ENCODE measurements at regions not wholly inside any gene's neighbourhood (a gene's known extent, or its start where the extent isn't known, plus 50 kb on each side); places are given as distances from the start of the nearest gene placed in this dataset.

- Mint-ChIP-seq H3K27ac (no peak overlapping the region), H3K4me3 (no peak overlapping the region), H3K36me3 (no peaks in the 10 kb centered on the region), H3K4me1 (no peaks in the 10 kb centered on the region), H3K27me3 (no peaks in the 10 kb centered on the region), H3K9me3 (peaks cover 0 to 5% (median 2%) of the 10 kb centered on the region in 7 donors)
- Histone ChIP-seq H3K4me1 (ENCODE audit: control insufficient read depth, insufficient read depth, low read length, poor library complexity, severe bottlenecking) (no peaks in the 10 kb centered on the region), H3K27me3 (ENCODE audit: control insufficient read depth, insufficient read depth, low read length) (no peaks in the 10 kb centered on the region), H3K36me3 (ENCODE audit: control insufficient read depth, insufficient read depth, low read length) (no peaks in the 10 kb centered on the region), H3K27ac (ENCODE audit: insufficient read depth, low read length, poor library complexity, severe bottlenecking) (no peak overlapping the region), H3K9me3 (ENCODE audit: control insufficient read depth in 2 of 2, low read length in 2 of 2) (no peaks in the 10 kb centered on the region), H3K4me3 (ENCODE audit: low read depth, low read length) (no peak overlapping the region)
- DNase-seq: no peak
- ATAC-seq (ENCODE audit: low read depth in 2 of 2): no peak
Measured at GRCh38 chr12:42992826-42993225, 403.3 kb upstream of the PRICKLE1 start.

- Histone ChIP-seq H3K4me3 (ENCODE audit: low read depth, low read length) (no peak overlapping the region), H3K36me3 (ENCODE audit: control insufficient read depth, insufficient read depth, low read length) (no peaks in the 10 kb centered on the region), H3K27me3 (ENCODE audit: control insufficient read depth, insufficient read depth, low read length) (no peaks in the 10 kb centered on the region), H3K27ac (ENCODE audit: insufficient read depth, low read length, poor library complexity, severe bottlenecking) (no peak overlapping the region), H3K9me3 (ENCODE audit: control insufficient read depth in 2 of 2, low read length in 2 of 2) (no peaks in the 10 kb centered on the region), H3K4me1 (ENCODE audit: control insufficient read depth, insufficient read depth, low read length, poor library complexity, severe bottlenecking) (no peaks in the 10 kb centered on the region)
- Mint-ChIP-seq H3K27me3 (no peaks in the 10 kb centered on the region), H3K9me3 (peaks cover 0 to 4% (median 2%) of the 10 kb centered on the region in 7 donors), H3K27ac (no peak overlapping the region), H3K36me3 (no peaks in the 10 kb centered on the region), H3K4me1 (no peaks in the 10 kb centered on the region), H3K4me3 (no peak overlapping the region)
- no peak for DNase-seq
- no peak for ATAC-seq (ENCODE audit: low read depth in 2 of 2)
Measured at GRCh38 chr12:42990387-42990786, 400.8 kb upstream of the PRICKLE1 start.

GRCh38 chr12:42987216-42987650 is 397.7 kb upstream of the PRICKLE1 start:
- no peaks in the 10 kb centered on the region for H3K36me3 Mint-ChIP-seq
- ATAC-seq (ENCODE audit: low read depth in 2 of 2): no peak
- no peak overlapping the region for H3K4me3 ChIP-seq (ENCODE audit: low read depth, low read length)

GRCh38 chr12:42985506-42985905 is 396.0 kb upstream of the PRICKLE1 start:
- H3K27me3 ChIP-seq (ENCODE audit: control insufficient read depth, insufficient read depth, low read length): no peaks in the 10 kb centered on the region
- Mint-ChIP-seq H3K36me3 (no peaks in the 10 kb centered on the region), H3K4me1 (no peaks in the 10 kb centered on the region), H3K9me3 (no peaks in the 10 kb centered on the region), H3K4me3 (no peak overlapping the region), H3K27me3 (no peaks in the 10 kb centered on the region), H3K27ac (no peak overlapping the region)
- no peaks in the 10 kb centered on the region for H3K4me1 ChIP-seq (ENCODE audit: control insufficient read depth, insufficient read depth, low read length, poor library complexity, severe bottlenecking)
- no peaks in the 10 kb centered on the region for H3K9me3 ChIP-seq (ENCODE audit: control insufficient read depth in 2 of 2, low read length in 2 of 2)
- ATAC-seq (ENCODE audit: low read depth in 2 of 2): no peak
- H3K4me3 ChIP-seq (ENCODE audit: low read depth, low read length): no peak overlapping the region
- no peak for DNase-seq
- no peak overlapping the region for H3K27ac ChIP-seq (ENCODE audit: insufficient read depth, low read length, poor library complexity, severe bottlenecking)
- no peaks in the 10 kb centered on the region for H3K36me3 ChIP-seq (ENCODE audit: control insufficient read depth, insufficient read depth, low read length)

More at GRCh38 chr12:42987216-42987650, 397.7 kb upstream of the PRICKLE1 start:
- H3K4me3 Mint-ChIP-seq: no peak overlapping the region
- no peaks in the 10 kb centered on the region for H3K9me3 ChIP-seq (ENCODE audit: control insufficient read depth in 2 of 2, low read length in 2 of 2)
- no peaks in the 10 kb centered on the region for H3K36me3 ChIP-seq (ENCODE audit: control insufficient read depth, insufficient read depth, low read length)
- no peaks in the 10 kb centered on the region for H3K27me3 Mint-ChIP-seq
- H3K27ac Mint-ChIP-seq: no peak overlapping the region
- H3K9me3 Mint-ChIP-seq: no peaks in the 10 kb centered on the region
- no peaks in the 10 kb centered on the region for H3K27me3 ChIP-seq (ENCODE audit: control insufficient read depth, insufficient read depth, low read length)
- H3K4me1 ChIP-seq (ENCODE audit: control insufficient read depth, insufficient read depth, low read length, poor library complexity, severe bottlenecking): no peaks in the 10 kb centered on the region
- H3K27ac ChIP-seq (ENCODE audit: insufficient read depth, low read length, poor library complexity, severe bottlenecking): no peak overlapping the region
- H3K4me1 Mint-ChIP-seq: no peaks in the 10 kb centered on the region
- DNase-seq: no peak

GRCh38 chr12:42982828-42983227 is 393.3 kb upstream of the PRICKLE1 start:
- no peak for ATAC-seq (ENCODE audit: low read depth in 2 of 2)
- no peaks in the 10 kb centered on the region for H3K27me3 Mint-ChIP-seq
- no peaks in the 10 kb centered on the region for H3K9me3 Mint-ChIP-seq
- H3K27me3 ChIP-seq (ENCODE audit: control insufficient read depth, insufficient read depth, low read length): no peaks in the 10 kb centered on the region
- H3K9me3 ChIP-seq (ENCODE audit: control insufficient read depth in 2 of 2, low read length in 2 of 2): no peaks in the 10 kb centered on the region
- no peak overlapping the region for H3K4me3 ChIP-seq (ENCODE audit: low read depth, low read length)
- no peak overlapping the region for H3K27ac ChIP-seq (ENCODE audit: insufficient read depth, low read length, poor library complexity, severe bottlenecking)
- no peaks in the 10 kb centered on the region for H3K36me3 ChIP-seq (ENCODE audit: control insufficient read depth, insufficient read depth, low read length)
- no peak for DNase-seq
- no peak overlapping the region for H3K27ac Mint-ChIP-seq
- H3K4me1 ChIP-seq (ENCODE audit: control insufficient read depth, insufficient read depth, low read length, poor library complexity, severe bottlenecking): no peaks in the 10 kb centered on the region
- H3K4me1 Mint-ChIP-seq: no peaks in the 10 kb centered on the region
- H3K36me3 Mint-ChIP-seq: no peaks in the 10 kb centered on the region
- H3K4me3 Mint-ChIP-seq: no peak overlapping the region

GRCh38 chr12:42981379-42981778 is 391.8 kb upstream of the PRICKLE1 start:
- H3K27me3 Mint-ChIP-seq: no peaks in the 10 kb centered on the region
- no peaks in the 10 kb centered on the region for H3K9me3 Mint-ChIP-seq
- no peaks in the 10 kb centered on the region for H3K9me3 ChIP-seq (ENCODE audit: control insufficient read depth in 2 of 2, low read length in 2 of 2)
- no peaks in the 10 kb centered on the region for H3K4me1 ChIP-seq (ENCODE audit: control insufficient read depth, insufficient read depth, low read length, poor library complexity, severe bottlenecking)
- H3K36me3 Mint-ChIP-seq: no peaks in the 10 kb centered on the region
- no peaks in the 10 kb centered on the region for H3K36me3 ChIP-seq (ENCODE audit: control insufficient read depth, insufficient read depth, low read length)
- no peak for ATAC-seq (ENCODE audit: low read depth in 2 of 2)
- H3K4me3 Mint-ChIP-seq: no peak overlapping the region
- no peaks in the 10 kb centered on the region for H3K4me1 Mint-ChIP-seq
- H3K27ac Mint-ChIP-seq: no peak overlapping the region
- no peaks in the 10 kb centered on the region for H3K27me3 ChIP-seq (ENCODE audit: control insufficient read depth, insufficient read depth, low read length)
- H3K4me3 ChIP-seq (ENCODE audit: low read depth, low read length): no peak overlapping the region
- DNase-seq: no peak
- no peak overlapping the region for H3K27ac ChIP-seq (ENCODE audit: insufficient read depth, low read length, poor library complexity, severe bottlenecking)

GRCh38 chr12:42980441-42980840 is 390.9 kb upstream of the PRICKLE1 start:
- Histone ChIP-seq H3K27me3 (ENCODE audit: control insufficient read depth, insufficient read depth, low read length) (no peaks in the 10 kb centered on the region), H3K4me1 (ENCODE audit: control insufficient read depth, insufficient read depth, low read length, poor library complexity, severe bottlenecking) (no peaks in the 10 kb centered on the region), H3K9me3 (ENCODE audit: control insufficient read depth in 2 of 2, low read length in 2 of 2) (no peaks in the 10 kb centered on the region), H3K27ac (ENCODE audit: insufficient read depth, low read length, poor library complexity, severe bottlenecking) (no peak overlapping the region), H3K36me3 (ENCODE audit: control insufficient read depth, insufficient read depth, low read length) (no peaks in the 10 kb centered on the region), H3K4me3 (ENCODE audit: low read depth, low read length) (no peak overlapping the region)
- Mint-ChIP-seq H3K27me3 (no peaks in the 10 kb centered on the region), H3K36me3 (no peaks in the 10 kb centered on the region), H3K9me3 (no peaks in the 10 kb centered on the region), H3K4me1 (no peaks in the 10 kb centered on the region), H3K27ac (no peak overlapping the region), H3K4me3 (no peak overlapping the region)
- ATAC-seq (ENCODE audit: low read depth in 2 of 2): no peak
- no peak for DNase-seq

- no peak overlapping the region for H3K27ac ChIP-seq (ENCODE audit: insufficient read depth, low read length, poor library complexity, severe bottlenecking)
- no peak overlapping the region for H3K4me3 ChIP-seq (ENCODE audit: low read depth, low read length)
- H3K9me3 ChIP-seq (ENCODE audit: control insufficient read depth in 2 of 2, low read length in 2 of 2): no peaks in the 10 kb centered on the region
- Mint-ChIP-seq H3K4me3 (no peak overlapping the region), H3K27me3 (no peaks in the 10 kb centered on the region), H3K4me1 (no peaks in the 10 kb centered on the region), H3K27ac (no peak overlapping the region), H3K36me3 (no peaks in the 10 kb centered on the region), H3K9me3 (peaks cover 0 to 4% (median 2%) of the 10 kb centered on the region in 7 donors)
- H3K27me3 ChIP-seq (ENCODE audit: control insufficient read depth, insufficient read depth, low read length): no peaks in the 10 kb centered on the region
- no peaks in the 10 kb centered on the region for H3K36me3 ChIP-seq (ENCODE audit: control insufficient read depth, insufficient read depth, low read length)
- DNase-seq (no peak), ATAC-seq (ENCODE audit: low read depth in 2 of 2) (no peak)
- H3K4me1 ChIP-seq (ENCODE audit: control insufficient read depth, insufficient read depth, low read length, poor library complexity, severe bottlenecking): no peaks in the 10 kb centered on the region
Measured at GRCh38 chr12:42979746-42980145, 390.2 kb upstream of the PRICKLE1 start.

Measured in CD4-positive, CD25-positive, alpha-beta regulatory T cell (primary cell).